Stimulated activated CD4-positive, alpha-beta T cell treated with anti-CD3 and anti-CD28 coated beads, TNF-alpha, amount 100 ng/mL, for 24 hours (primary cell): ENCODE measurements at regions not wholly inside any gene's neighbourhood (a gene's known extent, or its start where the extent isn't known, plus 50 kb on each side); places are given as distances from the start of the nearest gene placed in this dataset.
"Not testable (repeated sequence)": the region's sequence is repeated elsewhere in the genome, so short reads cannot be mapped to it uniquely, and the experiment has no call there.

Source experiments
- DNase-seq, 3 experiments: peaks; one replicate each; pipeline ENCODE4 v3.0.0-alpha.2; 2020; ENCODE audit warnings: low read depth in 3 of 3

- no peak for DNase-seq
Measured at GRCh38 chr1:232170909-232171308, 459.0 kb downstream of the SIPA1L2 start.

- DNase-seq, result no peak
Measured at GRCh38 chr1:232169436-232169835, 460.5 kb downstream of the SIPA1L2 start.

GRCh38 chr1:232168508-232168907 is 461.4 kb downstream of the SIPA1L2 start:
- DNase-seq, result no peak

GRCh38 chr1:232166942-232167341 is 463.0 kb downstream of the SIPA1L2 start:
- no peak for DNase-seq

- DNase-seq, result no peak
Measured at GRCh38 chr1:232164078-232164963, 465.6 kb downstream of the SIPA1L2 start.

- no peak for DNase-seq
Measured at GRCh38 chr1:232163533-232163932, 466.4 kb downstream of the SIPA1L2 start.

- DNase-seq, result no peak
Measured at GRCh38 chr1:232162001-232162400, 467.9 kb downstream of the SIPA1L2 start.

GRCh38 chr1:232158558-232158957 is 471.4 kb downstream of the SIPA1L2 start:
- not testable (repeated sequence) for DNase-seq

- DNase-seq, result not testable (repeated sequence)
Measured at GRCh38 chr1:232156070-232156469, 473.9 kb downstream of the SIPA1L2 start.

GRCh38 chr1:232153652-232154051 is 476.3 kb downstream of the SIPA1L2 start:
- no peak for DNase-seq

- DNase-seq, result no peak
Measured at GRCh38 chr1:232150770-232151548, 479.0 kb downstream of the SIPA1L2 start.

- DNase-seq, result no peak
Measured at GRCh38 chr1:232149287-232150201, 480.4 kb downstream of the SIPA1L2 start.

- no peak for DNase-seq
Measured at GRCh38 chr1:232147215-232147614, 482.7 kb downstream of the SIPA1L2 start.

- DNase-seq, result no peak
Measured at GRCh38 chr1:232146514-232146913, 483.4 kb downstream of the SIPA1L2 start.

- no peak for DNase-seq
Measured at GRCh38 chr1:232145768-232146167, 484.2 kb downstream of the SIPA1L2 start.

- no peak for DNase-seq
Measured at GRCh38 chr1:232144696-232145230, 485.2 kb downstream of the SIPA1L2 start.

- no peak for DNase-seq
Measured at GRCh38 chr1:232143315-232143886, 486.5 kb downstream of the SIPA1L2 start.

GRCh38 chr1:232142403-232143314 is 487.3 kb downstream of the SIPA1L2 start:
- DNase-seq, result no peak

GRCh38 chr1:232141167-232141448 is 488.8 kb downstream of the SIPA1L2 start:
- not testable (repeated sequence) for DNase-seq
